SU-DHL-6 (cell line): ENCODE measurements at regions not wholly inside any gene's neighbourhood (a gene's known extent, or its start where the extent isn't known, plus 50 kb on each side); places are given as distances from the start of the nearest gene placed in this dataset.

Experiments
- EZH2phosphoT487 ChIP-seq: fragments of 200-600 bp; sonication (generic), shearing (Covaris generic); conservative IDR thresholded peaks from 2 replicates; pipeline ENCODE4 v1.6.1; 2018; ENCODE audit warnings: mild to moderate bottlenecking, antibody characterized with exemption, low read length, moderate library complexity, mixed read lengths
- TF ChIP-seq, protein P1 (sequence below): fragments of 200-600 bp; sonication (generic); IDR thresholded peaks from one replicate; pipeline ENCODE4 v1.5.1; 2017; ENCODE audit warnings: antibody characterized with exemption, mild to moderate bottlenecking, low read length, moderate library complexity; ENCODE audit not compliant: insufficient read depth, poor library complexity, severe bottlenecking

DNA sequence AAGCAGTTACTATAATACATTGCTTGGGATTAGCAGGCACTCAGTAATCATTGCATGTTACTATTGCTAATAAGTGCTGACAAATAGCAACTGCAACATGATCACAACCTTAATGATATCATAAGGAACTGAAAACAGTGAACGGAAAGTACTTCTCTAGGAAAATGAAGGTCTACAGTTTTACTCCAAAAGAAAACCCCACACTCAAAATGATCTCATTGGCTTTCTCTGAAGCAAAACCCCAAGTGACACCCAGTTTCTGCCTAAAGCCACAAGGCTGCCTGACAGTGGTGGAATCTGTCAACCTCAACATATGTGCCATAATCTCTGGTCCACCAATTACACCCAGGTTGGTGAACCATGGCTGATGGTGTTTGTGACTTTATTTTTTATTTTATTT lies 137.6 kb downstream of the PTGER3 start:
- TF ChIP-seq, protein P1, sequence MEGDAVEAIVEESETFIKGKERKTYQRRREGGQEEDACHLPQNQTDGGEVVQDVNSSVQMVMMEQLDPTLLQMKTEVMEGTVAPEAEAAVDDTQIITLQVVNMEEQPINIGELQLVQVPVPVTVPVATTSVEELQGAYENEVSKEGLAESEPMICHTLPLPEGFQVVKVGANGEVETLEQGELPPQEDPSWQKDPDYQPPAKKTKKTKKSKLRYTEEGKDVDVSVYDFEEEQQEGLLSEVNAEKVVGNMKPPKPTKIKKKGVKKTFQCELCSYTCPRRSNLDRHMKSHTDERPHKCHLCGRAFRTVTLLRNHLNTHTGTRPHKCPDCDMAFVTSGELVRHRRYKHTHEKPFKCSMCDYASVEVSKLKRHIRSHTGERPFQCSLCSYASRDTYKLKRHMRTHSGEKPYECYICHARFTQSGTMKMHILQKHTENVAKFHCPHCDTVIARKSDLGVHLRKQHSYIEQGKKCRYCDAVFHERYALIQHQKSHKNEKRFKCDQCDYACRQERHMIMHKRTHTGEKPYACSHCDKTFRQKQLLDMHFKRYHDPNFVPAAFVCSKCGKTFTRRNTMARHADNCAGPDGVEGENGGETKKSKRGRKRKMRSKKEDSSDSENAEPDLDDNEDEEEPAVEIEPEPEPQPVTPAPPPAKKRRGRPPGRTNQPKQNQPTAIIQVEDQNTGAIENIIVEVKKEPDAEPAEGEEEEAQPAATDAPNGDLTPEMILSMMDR, result no peak
- TF ChIP-seq EZH2phosphoT487, result no peak
